ENCODE measurements at regions not wholly inside any gene's neighbourhood (a gene's known extent, or its start where the extent isn't known, plus 50 kb on each side); places are given as distances from the start of the nearest gene placed in this dataset. TPM values are rescaled to one million over a fixed set of nuclear protein-coding genes. Genes with fewer than 3 reads are reported as not detected.

- peaks cover 82% of the 10 kb centered on the region for H3K79me2 ChIP-seq (ENCODE audit: insufficient read depth)
- peaks cover 5% of the 10 kb centered on the region for H3K4me1 ChIP-seq (ENCODE audit: insufficient read depth)
- no peak overlapping the region for H2AFZ ChIP-seq
- in situ Hi-C loops (cut with MboI): no loop called here
- TF ChIP-seq EZH2phosphoT487 (IDR thresholded peaks at IDR 0.05; ENCODE audit: insufficient read depth, low read depth) (no peak), EZH2 (IDR thresholded peaks at IDR 0.05; ENCODE audit: insufficient read depth, poor library complexity, severe bottlenecking) (no peak)
- H3K27me3 ChIP-seq (replicated peaks; ENCODE audit: insufficient read depth): no peaks in the 10 kb centered on the region
- no peaks in the 10 kb centered on the region for H4K20me1 ChIP-seq (ENCODE audit: insufficient read depth)
- DNase-seq: no peak
- no peak overlapping the region for H3K27ac ChIP-seq
- 98% methylated on average over 2 of the region's 2 CpGs for WGBS, 2 experiments (ENCODE audit: low coverage in 1 of 2, low lambda C conversion rate in 2 of 2, missing lambda C conversion rate in 2 of 2)
- no peaks in the 10 kb centered on the region for H3K36me3 ChIP-seq (ENCODE audit: low read depth)
- H3F3A ChIP-seq (ENCODE audit: insufficient read depth): 0 out of 2 replicates have a peak, but pooled peaks cover 6% of the 10 kb centered on the region
- no peaks in the 10 kb centered on the region for H3K9me2 ChIP-seq (ENCODE audit: insufficient read depth)
- H3K4me2 ChIP-seq (ENCODE audit: unreplicated experiment): no peak overlapping the region
- H3K4me3 ChIP-seq: no peak overlapping the region
- H3K9ac ChIP-seq: no peak overlapping the region
- H3K9me3 ChIP-seq (ENCODE audit: low read depth): no peaks in the 10 kb centered on the region
Observed at GRCh38 chr11:8858808-8859207, 52.2 kb upstream of the AKIP1 start.

Small RNA genes in the stretch of these regions (small RNA-seq; reads per million reads assigned to genes)
- not detected for gene RNA5SP330 (ENCODE audit: low read depth, low replicate concordance)
